Activated naive CD4-positive, alpha-beta T cell treated with anti-CD3 and anti-CD28 coated beads, Interleukin-2, amount 50 U/mL, for 24 hours (primary cell): ENCODE measurements at regions not wholly inside any gene's neighbourhood (a gene's known extent, or its start where the extent isn't known, plus 50 kb on each side); places are given as distances from the start of the nearest gene placed in this dataset.

ENCODE experiments used
- H3K27ac Mint-ChIP-seq: one replicate; pipeline ENCODE4 v1.8.0; 2021; ENCODE audit warnings: mild to moderate bottlenecking, mixed read lengths
- H3K27me3 Mint-ChIP-seq: one replicate; pipeline ENCODE4 v1.8.0; 2021; ENCODE audit warnings: mixed read lengths
- H3K36me3 Mint-ChIP-seq: one replicate; pipeline ENCODE4 v1.8.0; 2021; ENCODE audit warnings: mixed read lengths
- H3K4me1 Mint-ChIP-seq: one replicate; pipeline ENCODE4 v1.8.0; 2021; ENCODE audit warnings: mixed read lengths
- H3K4me3 Mint-ChIP-seq: one replicate; pipeline ENCODE4 v1.8.0; 2021; ENCODE audit warnings: mild to moderate bottlenecking, mixed read lengths
- H3K9me3 Mint-ChIP-seq: one replicate; pipeline ENCODE4 v1.8.0; 2021; ENCODE audit warnings: mixed read lengths

- Mint-ChIP-seq H3K27me3 (peaks cover 17% of the 10 kb centered on the region), H3K4me1 (peaks cover 4% of the 10 kb centered on the region), H3K9me3 (no peaks in the 10 kb centered on the region), H3K27ac (no peak overlapping the region), H3K36me3 (no peaks in the 10 kb centered on the region), H3K4me3 (no peak overlapping the region)
These were observed 50.0 kb upstream of the BET1 start for GRCh38 chr7:94054130-94054529.

- H3K27ac Mint-ChIP-seq = no peak overlapping the region
- H3K9me3 Mint-ChIP-seq = no peaks in the 10 kb centered on the region
- no peak overlapping the region for H3K4me3 Mint-ChIP-seq
- peaks cover 17% of the 10 kb centered on the region for H3K27me3 Mint-ChIP-seq
- H3K4me1 Mint-ChIP-seq = peaks cover 3% of the 10 kb centered on the region
- no peaks in the 10 kb centered on the region for H3K36me3 Mint-ChIP-seq
These were observed 51.8 kb upstream of the BET1 start for GRCh38 chr7:94055963-94056362.

DNA sequence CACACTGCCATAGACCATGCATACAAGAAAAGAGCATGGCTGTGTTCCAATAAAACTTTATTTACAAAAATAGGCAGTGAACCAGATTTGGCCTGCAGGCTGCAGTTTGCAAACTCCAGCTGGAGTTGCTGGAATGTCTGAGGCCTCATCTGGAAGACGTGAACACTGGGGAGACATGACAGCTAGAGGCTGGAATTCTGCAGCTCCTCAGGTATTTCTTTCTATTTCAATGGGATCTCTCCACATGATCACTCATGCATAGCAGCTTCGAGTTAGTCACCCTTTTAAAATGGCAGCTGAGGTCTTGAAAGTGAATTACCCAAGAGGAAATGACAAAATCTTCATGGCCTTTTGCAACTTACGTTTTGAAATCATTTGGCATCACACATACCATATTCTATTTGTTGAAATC is 52.6 kb upstream of the BET1 start:
- peaks cover 21% of the 10 kb centered on the region for H3K27me3 Mint-ChIP-seq
- no peak overlapping the region for H3K27ac Mint-ChIP-seq
- peaks cover 4% of the 10 kb centered on the region for H3K4me1 Mint-ChIP-seq
- H3K36me3 Mint-ChIP-seq = no peaks in the 10 kb centered on the region
- H3K9me3 Mint-ChIP-seq = no peaks in the 10 kb centered on the region
- no peak overlapping the region for H3K4me3 Mint-ChIP-seq

DNA sequence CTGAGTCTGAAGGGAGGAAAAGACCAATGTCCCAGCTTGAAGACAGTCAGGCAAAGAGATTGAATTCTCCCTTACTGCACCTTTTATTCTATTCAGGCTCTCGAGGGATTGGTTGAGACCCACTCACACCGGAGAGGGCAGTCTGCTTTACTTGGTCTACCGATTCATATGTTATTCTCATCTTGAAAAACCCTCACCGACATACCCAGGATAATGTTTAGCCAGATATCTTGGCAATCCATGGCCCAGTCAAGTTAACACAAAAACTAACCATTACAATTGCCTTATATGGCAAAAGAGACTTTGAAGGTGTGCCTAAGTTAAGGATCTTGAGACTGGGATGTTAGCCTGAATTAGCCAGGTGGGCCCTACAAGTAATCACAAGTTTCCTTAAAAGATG is 53.8 kb upstream of the BET1 start:
- Mint-ChIP-seq H3K27me3 (peaks cover 26% of the 10 kb centered on the region), H3K9me3 (no peaks in the 10 kb centered on the region), H3K4me3 (no peak overlapping the region), H3K4me1 (peaks cover 4% of the 10 kb centered on the region), H3K36me3 (no peaks in the 10 kb centered on the region), H3K27ac (no peak overlapping the region)

GRCh38 chr7:94059746-94060145 is 55.6 kb upstream of the BET1 start:
- Mint-ChIP-seq H3K27me3 (peaks cover 25% of the 10 kb centered on the region), H3K4me1 (peaks cover 4% of the 10 kb centered on the region), H3K36me3 (no peaks in the 10 kb centered on the region), H3K4me3 (no peak overlapping the region), H3K9me3 (no peaks in the 10 kb centered on the region), H3K27ac (no peak overlapping the region)

- Mint-ChIP-seq H3K9me3 (no peaks in the 10 kb centered on the region), H3K27me3 (peaks cover 30% of the 10 kb centered on the region), H3K27ac (no peak overlapping the region), H3K36me3 (no peaks in the 10 kb centered on the region), H3K4me1 (peaks cover 4% of the 10 kb centered on the region), H3K4me3 (no peak overlapping the region)
These were observed 56.6 kb upstream of the BET1 start for GRCh38 chr7:94060752-94061151.

- H3K27me3 Mint-ChIP-seq = peaks cover 31% of the 10 kb centered on the region
- H3K9me3 Mint-ChIP-seq = no peaks in the 10 kb centered on the region
- no peak overlapping the region for H3K4me3 Mint-ChIP-seq
- no peaks in the 10 kb centered on the region for H3K36me3 Mint-ChIP-seq
- no peak overlapping the region for H3K27ac Mint-ChIP-seq
- peaks cover 4% of the 10 kb centered on the region for H3K4me1 Mint-ChIP-seq
These were observed 57.2 kb upstream of the BET1 start for GRCh38 chr7:94061326-94061725.

DNA sequence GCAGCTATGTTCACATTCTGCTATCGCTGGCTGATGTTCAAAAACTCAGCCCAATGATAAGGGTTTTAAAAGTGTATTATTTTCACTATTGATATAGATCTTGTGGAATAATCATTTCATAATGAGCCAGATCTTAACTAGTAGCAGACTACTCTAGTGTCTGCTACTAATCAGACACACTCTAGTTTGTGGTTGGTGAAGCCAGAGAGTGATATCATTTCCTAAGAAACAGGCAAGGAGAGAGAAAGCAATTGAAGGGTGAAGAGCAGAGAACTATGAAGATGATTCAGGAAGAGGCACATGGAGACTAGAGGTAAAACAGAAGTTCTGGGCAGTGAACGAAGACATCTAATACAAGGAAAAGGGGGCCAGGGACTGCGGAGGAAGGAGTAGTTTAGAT is 58.2 kb upstream of the BET1 start:
- Mint-ChIP-seq H3K4me3 (no peak overlapping the region), H3K4me1 (peaks cover 4% of the 10 kb centered on the region), H3K9me3 (no peaks in the 10 kb centered on the region), H3K27ac (no peak overlapping the region), H3K27me3 (peaks cover 32% of the 10 kb centered on the region), H3K36me3 (no peaks in the 10 kb centered on the region)

DNA sequence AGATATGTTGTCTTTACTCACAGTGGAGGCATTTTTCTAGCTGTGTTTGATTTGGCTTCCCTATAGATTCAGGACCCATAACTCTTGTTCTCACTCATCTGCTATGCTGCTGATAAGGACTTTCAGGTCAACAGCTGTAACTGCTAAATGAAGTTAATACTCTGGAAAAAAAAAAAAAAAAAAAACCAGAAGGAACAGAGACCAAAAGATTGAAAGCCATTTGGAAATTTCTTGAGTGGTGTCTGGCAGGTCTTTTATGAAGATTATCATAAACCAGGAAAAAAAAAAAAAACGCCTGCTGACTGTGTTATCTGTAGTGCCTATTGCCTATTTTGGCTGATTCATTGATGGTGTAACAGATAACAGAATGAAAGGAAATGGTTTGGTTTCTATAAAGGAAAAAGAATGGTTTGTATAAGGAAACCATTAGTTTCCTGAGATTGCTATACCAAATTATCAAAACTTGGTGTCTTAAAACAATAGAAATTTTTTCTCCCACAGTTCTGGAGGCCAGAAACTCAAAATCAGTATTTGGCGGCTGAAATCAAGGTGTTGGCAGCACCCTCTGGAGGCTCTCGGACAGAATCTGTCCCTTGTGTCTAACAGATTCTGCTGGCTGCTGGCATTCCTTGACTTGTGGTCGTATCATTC is 60.5 kb upstream of the BET1 start:
- Mint-ChIP-seq H3K4me1 (peaks cover 4% of the 10 kb centered on the region), H3K9me3 (no peaks in the 10 kb centered on the region), H3K36me3 (no peaks in the 10 kb centered on the region), H3K27ac (no peak overlapping the region), H3K4me3 (no peak overlapping the region), H3K27me3 (peaks cover 26% of the 10 kb centered on the region)

- no peak overlapping the region for H3K4me3 Mint-ChIP-seq
- H3K27ac Mint-ChIP-seq = no peak overlapping the region
- no peaks in the 10 kb centered on the region for H3K36me3 Mint-ChIP-seq
- no peaks in the 10 kb centered on the region for H3K9me3 Mint-ChIP-seq
- H3K27me3 Mint-ChIP-seq = peaks cover 23% of the 10 kb centered on the region
- no peaks in the 10 kb centered on the region for H3K4me1 Mint-ChIP-seq
These were observed 62.9 kb upstream of the BET1 start for GRCh38 chr7:94067047-94067446.

DNA sequence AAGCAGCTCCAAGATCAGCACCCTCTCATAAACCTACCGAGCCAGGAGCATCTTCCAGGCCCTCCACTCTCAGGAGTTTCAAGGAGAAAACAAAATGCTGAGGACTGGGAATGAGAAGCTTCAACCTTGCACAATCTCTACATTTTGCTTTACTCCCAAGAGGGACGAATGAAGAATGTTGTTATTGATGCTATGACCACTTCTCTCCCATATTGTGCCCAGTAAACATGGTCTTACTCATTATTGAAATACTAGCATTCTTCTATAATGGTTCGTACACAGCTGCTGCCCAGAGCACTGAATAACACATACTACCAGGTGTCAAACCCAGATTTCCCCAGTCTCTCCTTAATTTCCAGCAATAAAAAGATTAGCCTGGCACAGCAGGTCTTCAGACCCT is 63.4 kb upstream of the BET1 start:
- Mint-ChIP-seq H3K4me1 (no peaks in the 10 kb centered on the region), H3K9me3 (no peaks in the 10 kb centered on the region), H3K27me3 (peaks cover 19% of the 10 kb centered on the region), H3K27ac (no peak overlapping the region), H3K36me3 (no peaks in the 10 kb centered on the region), H3K4me3 (no peak overlapping the region)

- Mint-ChIP-seq H3K36me3 (no peaks in the 10 kb centered on the region), H3K4me3 (no peak overlapping the region), H3K4me1 (no peaks in the 10 kb centered on the region), H3K27ac (no peak overlapping the region), H3K27me3 (peaks cover 14% of the 10 kb centered on the region), H3K9me3 (no peaks in the 10 kb centered on the region)
These were observed 65.1 kb upstream of the BET1 start for GRCh38 chr7:94069162-94069739.

DNA sequence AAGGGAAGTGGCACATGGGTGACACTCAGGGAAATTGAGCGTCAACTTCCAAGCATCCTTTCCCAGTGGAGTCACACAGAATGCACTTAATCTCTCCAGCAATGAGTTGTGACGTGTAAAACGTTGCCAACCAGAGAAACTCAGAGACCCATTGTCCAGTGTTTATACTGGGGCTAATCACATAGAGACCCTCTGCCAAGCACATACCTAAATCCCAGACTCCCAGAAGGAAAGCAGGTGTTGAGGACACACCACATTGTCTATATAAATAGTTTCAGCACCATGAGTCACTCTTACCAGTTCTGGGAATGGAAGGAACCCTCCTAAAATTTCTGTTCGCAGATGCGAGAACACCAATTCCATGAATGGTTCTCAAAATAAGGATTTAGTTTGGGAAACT is 76.4 kb upstream of the BET1 start:
- H3K4me1 Mint-ChIP-seq = no peaks in the 10 kb centered on the region
- H3K27ac Mint-ChIP-seq = no peak overlapping the region
- no peaks in the 10 kb centered on the region for H3K36me3 Mint-ChIP-seq
- H3K27me3 Mint-ChIP-seq = no peaks in the 10 kb centered on the region
- no peak overlapping the region for H3K4me3 Mint-ChIP-seq
- no peaks in the 10 kb centered on the region for H3K9me3 Mint-ChIP-seq

GRCh38 chr7:94082126-94082525 is 78.0 kb upstream of the BET1 start:
- H3K27me3 Mint-ChIP-seq = no peaks in the 10 kb centered on the region
- H3K9me3 Mint-ChIP-seq = no peaks in the 10 kb centered on the region
- H3K36me3 Mint-ChIP-seq = no peaks in the 10 kb centered on the region
- no peaks in the 10 kb centered on the region for H3K4me1 Mint-ChIP-seq
- H3K4me3 Mint-ChIP-seq = no peak overlapping the region
- no peak overlapping the region for H3K27ac Mint-ChIP-seq

DNA sequence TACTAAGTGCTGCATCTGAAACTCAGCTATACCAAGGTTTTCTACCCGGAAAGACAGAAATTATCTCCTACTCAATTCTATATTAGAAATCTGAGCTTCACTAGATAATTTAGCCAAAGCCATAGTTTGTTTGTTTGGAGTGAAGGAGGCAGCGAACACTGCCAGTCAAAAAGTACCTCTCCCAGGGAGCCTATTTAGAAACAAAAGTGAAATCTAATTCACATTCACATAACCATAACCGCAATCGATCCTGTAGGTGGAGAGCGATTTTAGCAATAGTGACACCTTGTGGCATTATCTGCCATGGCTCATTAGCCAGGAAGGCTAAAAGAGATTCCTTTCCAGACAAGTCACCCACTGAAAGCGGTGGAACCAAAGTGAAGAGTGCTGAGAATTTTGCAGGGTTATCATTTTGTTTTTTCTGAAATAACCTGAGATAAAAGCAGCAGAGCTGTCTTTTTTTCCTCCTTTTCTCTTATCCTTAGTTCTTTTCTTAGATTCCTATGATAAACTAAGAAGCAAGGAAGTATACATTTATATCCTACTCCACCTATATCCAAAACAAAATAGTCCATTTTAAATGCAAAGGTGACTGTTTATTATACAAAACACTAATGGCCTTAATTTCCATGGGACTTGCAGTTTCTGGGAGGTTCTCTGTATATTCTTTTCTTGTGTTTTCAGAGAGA is 83.7 kb upstream of the BET1 start:
- no peaks in the 10 kb centered on the region for H3K9me3 Mint-ChIP-seq
- H3K4me1 Mint-ChIP-seq = peaks cover 14% of the 10 kb centered on the region
- no peaks in the 10 kb centered on the region for H3K36me3 Mint-ChIP-seq
- peaks cover 9% of the 10 kb centered on the region for H3K27me3 Mint-ChIP-seq
- no peak overlapping the region for H3K27ac Mint-ChIP-seq
- peak overlapping the region; percentile 65 for H3K4me3 Mint-ChIP-seq

DNA sequence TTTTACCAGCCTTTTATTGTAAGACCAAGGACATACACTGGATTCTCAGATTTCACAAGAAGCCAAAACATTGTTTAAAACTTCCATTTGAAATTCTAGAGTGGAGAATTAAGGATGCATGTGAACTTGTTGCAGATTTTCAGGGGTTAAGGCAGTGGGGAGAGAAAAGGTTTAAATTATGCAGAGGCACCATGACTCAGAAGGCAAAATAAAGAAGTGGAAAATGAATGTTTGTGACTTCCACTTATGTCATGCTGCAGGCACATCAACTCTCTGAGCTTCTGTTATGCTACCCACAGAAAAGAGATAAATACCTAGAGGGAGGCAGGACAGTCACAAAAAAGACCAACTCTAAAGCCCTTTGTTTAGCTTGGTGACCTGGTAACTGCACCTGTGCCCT is 84.4 kb upstream of the BET1 start:
- Mint-ChIP-seq H3K9me3 (no peaks in the 10 kb centered on the region), H3K27ac (peak overlapping the region; percentile 19), H3K36me3 (no peaks in the 10 kb centered on the region), H3K4me1 (peaks cover 14% of the 10 kb centered on the region), H3K27me3 (peaks cover 13% of the 10 kb centered on the region), H3K4me3 (no peak overlapping the region)
